ENCODE measurements at regions not wholly inside any gene's neighbourhood (a gene's known extent, or its start where the extent isn't known, plus 50 kb on each side); places are given as distances from the start of the nearest gene placed in this dataset.

DNA sequence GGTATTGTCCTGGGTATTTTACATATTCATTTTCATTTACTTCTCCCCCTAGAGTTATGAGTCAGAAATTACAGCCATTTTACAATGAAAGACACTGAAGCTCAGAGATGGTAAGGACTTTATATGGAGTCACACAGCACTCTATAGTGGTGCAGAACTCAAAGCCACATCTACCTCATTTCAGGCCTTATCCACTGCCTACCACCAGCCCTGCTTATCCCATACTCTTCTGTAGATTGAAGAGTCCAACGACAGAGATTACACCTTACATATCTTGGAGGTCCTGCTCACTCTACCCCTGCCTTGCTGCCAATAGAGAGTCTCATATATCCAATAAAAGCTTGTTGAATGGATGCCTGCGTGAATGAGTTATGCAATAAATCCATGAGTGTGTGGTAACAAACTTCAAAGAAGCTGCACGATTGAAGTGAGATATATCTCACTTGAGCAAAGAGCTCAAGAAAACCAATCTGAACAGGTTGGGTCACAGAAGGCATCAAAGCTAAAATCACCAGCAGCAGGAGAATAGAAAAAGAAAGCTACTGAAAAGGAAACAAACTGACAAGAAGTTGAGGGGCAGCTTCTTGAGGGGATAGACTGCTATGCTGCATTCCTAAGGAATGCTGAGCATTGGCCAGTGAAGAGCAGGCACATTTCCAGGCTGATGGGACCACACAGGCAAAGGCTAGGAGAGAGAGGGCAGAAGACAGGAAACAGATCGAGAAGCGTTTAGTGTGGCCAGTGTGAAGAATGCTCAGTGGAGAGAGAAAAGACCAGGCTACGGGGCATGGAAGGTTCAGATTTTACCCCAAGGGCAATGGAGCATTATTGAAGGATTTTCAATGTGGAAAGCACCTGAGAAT, 585.6 kb downstream of the DHX35 start:
- Histone ChIP-seq H3K36me3 (no peaks in the 10 kb centered on the region), H3K27me3 (no peaks in the 10 kb centered on the region), H3K4me3 (no peak overlapping the region), H3K27ac (no peak overlapping the region), H3K9me3 (no peaks in the 10 kb centered on the region), H3K4me1 (no peaks in the 10 kb centered on the region)
- ATAC-seq = no peak
- 71% methylated on average over 2 to 6 of the region's 6 CpGs for WGBS, 2 donors (ENCODE audit: low coverage in 1 of 2)
- TF ChIP-seq POLR2AphosphoS5 (IDR thresholded peaks at IDR 0.05) = no peak
- no peak for TF ChIP-seq POLR2A (IDR thresholded peaks at IDR 0.05)
- no peak for TF ChIP-seq EP300 (IDR thresholded peaks at IDR 0.05)
- TF ChIP-seq, protein P1, sequence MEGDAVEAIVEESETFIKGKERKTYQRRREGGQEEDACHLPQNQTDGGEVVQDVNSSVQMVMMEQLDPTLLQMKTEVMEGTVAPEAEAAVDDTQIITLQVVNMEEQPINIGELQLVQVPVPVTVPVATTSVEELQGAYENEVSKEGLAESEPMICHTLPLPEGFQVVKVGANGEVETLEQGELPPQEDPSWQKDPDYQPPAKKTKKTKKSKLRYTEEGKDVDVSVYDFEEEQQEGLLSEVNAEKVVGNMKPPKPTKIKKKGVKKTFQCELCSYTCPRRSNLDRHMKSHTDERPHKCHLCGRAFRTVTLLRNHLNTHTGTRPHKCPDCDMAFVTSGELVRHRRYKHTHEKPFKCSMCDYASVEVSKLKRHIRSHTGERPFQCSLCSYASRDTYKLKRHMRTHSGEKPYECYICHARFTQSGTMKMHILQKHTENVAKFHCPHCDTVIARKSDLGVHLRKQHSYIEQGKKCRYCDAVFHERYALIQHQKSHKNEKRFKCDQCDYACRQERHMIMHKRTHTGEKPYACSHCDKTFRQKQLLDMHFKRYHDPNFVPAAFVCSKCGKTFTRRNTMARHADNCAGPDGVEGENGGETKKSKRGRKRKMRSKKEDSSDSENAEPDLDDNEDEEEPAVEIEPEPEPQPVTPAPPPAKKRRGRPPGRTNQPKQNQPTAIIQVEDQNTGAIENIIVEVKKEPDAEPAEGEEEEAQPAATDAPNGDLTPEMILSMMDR (IDR thresholded peaks at IDR 0.05) = no peak

DNA sequence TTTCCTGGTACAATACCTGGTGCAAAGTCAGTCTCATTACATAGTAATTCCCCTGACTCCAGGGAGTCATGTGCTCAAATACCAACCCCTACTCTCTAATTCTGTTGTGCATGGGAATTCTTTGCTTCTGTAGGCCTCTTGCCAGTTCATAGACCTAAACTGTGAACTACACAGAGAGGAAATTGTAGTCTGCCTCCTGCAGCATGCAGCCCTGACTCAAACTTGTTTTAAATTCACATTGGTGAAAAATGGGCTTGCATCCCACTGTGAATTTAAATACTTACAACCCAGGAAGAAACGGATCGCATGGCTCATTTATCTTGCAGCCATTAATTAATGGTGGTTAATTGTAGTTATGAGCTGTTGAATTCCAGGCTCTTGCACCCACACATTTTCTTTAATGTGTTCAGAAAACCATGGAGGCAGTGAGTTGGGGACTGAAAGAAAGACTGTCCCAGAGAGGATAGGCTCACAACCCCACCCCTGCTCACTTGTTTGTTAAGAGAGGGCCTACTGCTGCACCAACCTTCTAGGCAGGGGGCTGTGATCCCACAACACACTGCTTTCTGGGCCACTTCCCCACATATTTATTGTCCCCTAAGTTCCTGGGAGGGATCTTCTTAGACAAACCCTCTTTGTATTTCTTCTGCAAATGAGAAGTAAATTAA, 579.1 kb downstream of the DHX35 start:
- no peaks in the 10 kb centered on the region for H3K36me3 ChIP-seq
- no peaks in the 10 kb centered on the region for H3K9me3 ChIP-seq
- ATAC-seq = no peak
- WGBS, 2 donors (ENCODE audit: low coverage in 1 of 2) = 54 to 69% methylated on average over 2 of the region's 2 CpGs
- no peak overlapping the region for H3K4me3 ChIP-seq
- H3K4me1 ChIP-seq = no peaks in the 10 kb centered on the region
- no peaks in the 10 kb centered on the region for H3K27me3 ChIP-seq
- no peak overlapping the region for H3K27ac ChIP-seq
- no peak for TF ChIP-seq POLR2AphosphoS5 (IDR thresholded peaks at IDR 0.05)
- TF ChIP-seq POLR2A (IDR thresholded peaks at IDR 0.05) = no peak
- no peak for TF ChIP-seq EP300 (IDR thresholded peaks at IDR 0.05)
- TF ChIP-seq, protein P1 (IDR thresholded peaks at IDR 0.05) = no peak

DNA sequence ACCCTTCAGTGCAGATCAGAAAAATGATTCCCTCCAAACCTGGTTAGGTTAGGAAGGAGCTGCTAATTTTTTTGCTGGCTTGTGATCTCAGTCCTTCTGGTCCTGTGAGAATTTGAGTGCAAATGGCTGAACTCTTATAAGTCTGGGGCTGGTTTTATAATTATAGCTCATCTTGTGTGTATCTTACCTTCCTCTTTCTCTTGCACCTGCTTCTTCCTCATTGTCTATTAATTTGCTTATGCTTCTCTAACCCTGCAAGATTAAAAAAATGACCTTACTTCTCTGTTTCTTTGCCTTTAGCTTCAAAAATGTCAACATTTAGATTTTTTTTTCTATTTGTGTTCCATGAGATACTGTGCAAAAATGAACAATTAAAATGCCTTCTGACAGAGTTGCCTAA, 576.2 kb downstream of the DHX35 start:
- H3K9me3 ChIP-seq = no peaks in the 10 kb centered on the region
- no peak for ATAC-seq
- H3K4me3 ChIP-seq = no peak overlapping the region

DNA sequence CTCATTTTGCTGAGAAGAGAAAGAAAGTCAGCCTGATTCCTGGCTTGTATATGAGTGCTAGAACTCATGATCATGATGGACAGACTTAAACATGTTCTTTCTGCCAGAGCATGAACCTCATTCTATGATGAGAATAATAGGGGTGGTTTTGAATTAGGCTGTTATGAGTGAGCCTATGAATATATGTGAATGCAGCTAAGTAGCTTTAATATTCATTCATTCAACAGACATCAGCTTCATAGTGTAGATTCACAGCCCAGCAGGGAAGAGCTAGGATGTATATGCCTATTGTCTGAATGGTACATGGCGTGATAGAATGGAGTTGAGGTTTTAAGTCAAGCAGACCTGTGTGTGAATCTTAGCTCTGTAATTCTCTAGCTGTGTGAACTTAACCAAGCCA, 573.2 kb downstream of the DHX35 start:
- no peaks in the 10 kb centered on the region for H3K9me3 ChIP-seq
- H3K27me3 ChIP-seq = no peaks in the 10 kb centered on the region
- TF ChIP-seq, protein P1 (IDR thresholded peaks at IDR 0.05) = no peak
- no peak for TF ChIP-seq EP300 (IDR thresholded peaks at IDR 0.05)
- TF ChIP-seq POLR2A (IDR thresholded peaks at IDR 0.05) = no peak
- no peak for TF ChIP-seq POLR2AphosphoS5 (IDR thresholded peaks at IDR 0.05)
- no peaks in the 10 kb centered on the region for H3K36me3 ChIP-seq
- WGBS, 2 donors (ENCODE audit: low coverage in 1 of 2) = 100% methylated on average over 1 of the region's 1 CpG
- no peak overlapping the region for H3K4me3 ChIP-seq
- ATAC-seq = no peak
- H3K4me1 ChIP-seq = peaks cover 0 to 12% (median 0%) of the 10 kb centered on the region in 3 donors
- no peak overlapping the region for H3K27ac ChIP-seq

More for the DNA sequence above, 576.2 kb downstream of the DHX35 start:
- TF ChIP-seq, protein P1 (IDR thresholded peaks at IDR 0.05) = no peak
- TF ChIP-seq EP300 (IDR thresholded peaks at IDR 0.05) = no peak
- no peak for TF ChIP-seq POLR2AphosphoS5 (IDR thresholded peaks at IDR 0.05)
- TF ChIP-seq POLR2A (IDR thresholded peaks at IDR 0.05) = no peak
- no peaks in the 10 kb centered on the region for H3K27me3 ChIP-seq
- H3K4me1 ChIP-seq = no peaks in the 10 kb centered on the region
- H3K27ac ChIP-seq = no peak overlapping the region
- H3K36me3 ChIP-seq = no peaks in the 10 kb centered on the region
